ENCODE measurements at regions not wholly inside any gene's neighbourhood (a gene's known extent, or its start where the extent isn't known, plus 50 kb on each side); places are given as distances from the start of the nearest gene placed in this dataset.

DNA sequence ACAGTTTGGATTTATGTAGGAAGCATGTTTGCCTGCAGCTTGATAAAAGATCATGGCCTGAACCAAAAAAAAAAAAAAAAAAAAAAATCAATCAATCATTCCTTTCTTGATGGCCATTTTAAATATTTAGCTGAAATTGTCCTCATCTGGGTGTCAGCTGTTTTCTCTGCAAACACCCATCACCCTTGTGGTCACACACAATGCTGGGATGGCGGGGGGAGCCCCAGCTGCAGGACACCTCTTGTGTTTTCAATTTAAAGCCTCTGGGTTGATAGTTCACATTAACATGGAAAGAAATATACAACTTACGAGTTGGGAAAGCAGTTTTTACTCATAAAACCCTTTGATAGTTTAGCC, 160.4 kb downstream of the ZFP64 start:
- TF ChIP-seq, protein P1, sequence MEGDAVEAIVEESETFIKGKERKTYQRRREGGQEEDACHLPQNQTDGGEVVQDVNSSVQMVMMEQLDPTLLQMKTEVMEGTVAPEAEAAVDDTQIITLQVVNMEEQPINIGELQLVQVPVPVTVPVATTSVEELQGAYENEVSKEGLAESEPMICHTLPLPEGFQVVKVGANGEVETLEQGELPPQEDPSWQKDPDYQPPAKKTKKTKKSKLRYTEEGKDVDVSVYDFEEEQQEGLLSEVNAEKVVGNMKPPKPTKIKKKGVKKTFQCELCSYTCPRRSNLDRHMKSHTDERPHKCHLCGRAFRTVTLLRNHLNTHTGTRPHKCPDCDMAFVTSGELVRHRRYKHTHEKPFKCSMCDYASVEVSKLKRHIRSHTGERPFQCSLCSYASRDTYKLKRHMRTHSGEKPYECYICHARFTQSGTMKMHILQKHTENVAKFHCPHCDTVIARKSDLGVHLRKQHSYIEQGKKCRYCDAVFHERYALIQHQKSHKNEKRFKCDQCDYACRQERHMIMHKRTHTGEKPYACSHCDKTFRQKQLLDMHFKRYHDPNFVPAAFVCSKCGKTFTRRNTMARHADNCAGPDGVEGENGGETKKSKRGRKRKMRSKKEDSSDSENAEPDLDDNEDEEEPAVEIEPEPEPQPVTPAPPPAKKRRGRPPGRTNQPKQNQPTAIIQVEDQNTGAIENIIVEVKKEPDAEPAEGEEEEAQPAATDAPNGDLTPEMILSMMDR (IDR thresholded peaks at IDR 0.05) = no peak
- TF ChIP-seq POLR2A (IDR thresholded peaks at IDR 0.05) = no peak
- no peak for TF ChIP-seq POLR2AphosphoS5 (IDR thresholded peaks at IDR 0.05; ENCODE audit: insufficient read depth in 1 of 2, low read depth in 1 of 2)
